IPS DF 19.7 (cell line): ENCODE measurements at regions not wholly inside any gene's neighbourhood (a gene's known extent, or its start where the extent isn't known, plus 50 kb on each side); places are given as distances from the start of the nearest gene placed in this dataset.

Experiments used
- DNase-seq: peaks from one replicate; pipeline ENCODE4 v3.0.0-alpha.2; 2013; ENCODE audit warnings: low read depth, low spot score

- no peak for DNase-seq
These were observed 203.8 kb upstream of the SOX1 start for GRCh38 chr13:111862836-111863815.

- no peak for DNase-seq
These were observed 202.4 kb upstream of the SOX1 start for GRCh38 chr13:111864566-111864965.

DNA sequence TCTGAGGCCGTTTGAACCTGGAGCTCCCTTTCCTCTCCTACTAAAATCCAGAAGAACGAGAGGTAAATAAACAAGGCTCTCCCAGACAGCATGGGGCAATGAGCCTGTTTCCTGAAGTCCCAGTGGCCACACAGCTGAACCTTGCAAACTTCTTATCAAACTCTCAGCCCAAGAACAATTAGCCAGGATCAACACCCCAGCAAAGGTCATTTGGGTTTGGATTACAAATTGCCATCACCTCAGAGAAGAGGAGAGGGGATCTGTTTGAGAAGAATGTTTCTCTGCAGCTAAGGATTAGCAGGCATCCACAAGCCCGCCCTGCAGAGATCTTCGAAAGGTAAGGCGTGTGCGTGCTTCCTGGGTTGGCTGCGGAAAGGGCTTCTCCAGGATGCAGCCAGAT is 201.9 kb upstream of the SOX1 start:
- no peak for DNase-seq

GRCh38 chr13:111865826-111866225 is 201.1 kb upstream of the SOX1 start:
- no peak for DNase-seq

GRCh38 chr13:111866731-111867245 is 200.2 kb upstream of the SOX1 start:
- DNase-seq: no peak

- DNase-seq: no peak
These were observed 199.3 kb upstream of the SOX1 start for GRCh38 chr13:111867657-111868056.

GRCh38 chr13:111868716-111869115 is 198.2 kb upstream of the SOX1 start:
- DNase-seq: no peak

DNA sequence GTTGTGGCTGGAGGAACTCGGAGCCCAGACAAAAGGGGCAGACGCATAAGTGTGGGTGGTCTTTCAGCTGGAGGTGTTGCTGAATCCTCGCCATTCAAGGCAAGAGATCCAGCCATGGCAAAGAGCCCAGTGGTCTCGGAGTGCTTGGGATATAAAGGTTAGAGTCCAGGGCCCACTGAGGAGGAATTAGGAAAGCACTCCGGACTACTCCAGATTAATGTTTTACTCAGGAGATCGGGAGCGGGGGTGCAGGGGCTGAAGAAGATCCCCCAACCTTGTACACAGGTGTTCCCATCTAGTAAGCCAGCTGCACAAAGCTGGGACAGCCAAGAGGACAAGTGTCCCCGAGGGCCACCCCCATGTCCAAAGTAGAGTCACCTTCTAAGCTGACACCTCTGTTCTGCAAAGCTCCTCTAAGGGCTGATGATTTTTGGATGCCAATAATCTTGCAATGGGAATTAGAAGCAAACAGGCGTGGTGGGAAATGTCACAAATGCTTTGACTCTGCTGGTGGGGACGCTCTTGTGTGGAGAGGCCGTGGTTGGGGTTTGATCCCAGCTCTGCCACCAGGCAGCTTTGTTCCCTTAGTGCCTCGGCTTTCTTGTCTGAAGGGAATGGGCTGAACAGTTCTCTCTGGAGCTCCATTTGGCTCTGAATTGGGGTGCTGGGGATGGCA is 194.3 kb upstream of the SOX1 start:
- DNase-seq: no peak

GRCh38 chr13:111873676-111874178 is 193.2 kb upstream of the SOX1 start:
- DNase-seq: no peak

- DNase-seq: no peak
These were observed 192.0 kb upstream of the SOX1 start for GRCh38 chr13:111874981-111875380.

DNA sequence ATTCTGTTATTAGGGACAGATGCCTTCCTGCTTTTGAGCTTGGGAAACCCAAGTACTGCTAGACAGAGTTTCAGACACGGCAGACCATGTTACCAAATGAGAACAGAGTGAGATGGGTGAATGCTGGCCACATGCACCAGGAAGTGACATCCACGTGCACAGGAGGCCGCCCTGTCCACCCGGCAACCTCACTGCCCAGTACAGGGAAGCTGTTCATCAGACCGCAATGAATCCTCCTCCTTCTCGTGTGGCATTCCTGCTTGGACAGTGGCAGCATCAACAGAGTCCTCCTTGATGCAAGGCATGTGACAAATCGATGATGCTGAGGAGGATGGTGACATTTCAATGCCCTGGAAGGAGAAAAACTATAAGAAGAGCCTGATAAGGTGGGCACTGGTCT is 191.0 kb upstream of the SOX1 start:
- DNase-seq: no peak

DNA sequence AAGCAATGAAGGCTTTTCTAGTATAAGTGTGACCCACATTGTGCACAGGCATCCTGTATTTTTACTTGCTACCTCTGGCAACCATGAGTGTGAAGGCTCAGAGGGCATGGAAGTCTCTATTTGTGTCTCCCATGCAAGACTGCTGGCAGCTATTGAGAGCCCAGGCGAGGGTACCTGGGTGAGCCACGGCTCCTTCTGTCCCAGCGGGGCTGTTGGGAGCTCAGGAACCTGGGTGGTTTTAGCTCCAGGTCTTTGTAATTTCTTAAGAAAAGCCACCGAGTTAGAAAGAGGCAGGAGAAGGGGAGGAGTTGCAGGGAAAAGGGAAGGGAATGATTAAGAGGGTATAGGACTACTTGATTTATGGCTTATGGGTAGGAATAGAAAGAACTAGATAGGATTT is 190.4 kb upstream of the SOX1 start:
- DNase-seq: no peak

- DNase-seq: no peak
These were observed 189.0 kb upstream of the SOX1 start for GRCh38 chr13:111877906-111878305.

GRCh38 chr13:111879719-111880118 is 187.2 kb upstream of the SOX1 start:
- DNase-seq: no peak

- DNase-seq: no peak
These were observed 186.8 kb upstream of the SOX1 start for GRCh38 chr13:111880185-111880584.

GRCh38 chr13:111881700-111882099 is 185.2 kb upstream of the SOX1 start:
- DNase-seq: no peak

- DNase-seq: no peak
These were observed 184.6 kb upstream of the SOX1 start for GRCh38 chr13:111882351-111882750.

GRCh38 chr13:111883571-111884343 is 183.2 kb upstream of the SOX1 start:
- DNase-seq: no peak

- no peak for DNase-seq
These were observed 180.6 kb upstream of the SOX1 start for GRCh38 chr13:111886217-111886945.

DNA sequence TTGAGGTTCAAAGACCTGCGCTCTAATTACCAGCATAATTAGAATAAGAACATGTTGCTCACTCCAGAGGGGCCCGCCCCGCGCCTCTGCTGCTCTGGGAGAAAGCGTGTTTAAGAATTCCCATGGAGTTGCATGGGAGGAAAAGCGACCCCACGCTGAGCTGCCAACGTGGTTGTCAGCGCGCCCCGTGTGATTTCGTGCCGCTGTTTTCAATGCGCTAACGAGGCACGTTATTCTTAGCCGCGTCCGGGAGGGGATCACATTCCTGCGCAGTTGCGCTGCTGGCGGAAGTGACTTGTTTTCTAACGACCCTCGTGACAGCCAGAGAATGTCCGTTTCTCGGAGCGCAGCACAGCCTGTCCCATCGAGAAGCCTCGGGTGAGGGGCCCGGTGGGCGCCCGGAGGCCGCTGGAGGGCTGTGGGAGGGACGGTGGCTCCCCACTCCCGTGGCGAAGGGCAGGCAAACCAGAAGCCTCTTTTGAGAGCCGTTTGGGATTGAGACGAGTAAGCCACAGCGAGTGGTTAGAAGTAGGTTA is 173.8 kb upstream of the SOX1 start:
- peak; percentile 52 for DNase-seq
